Fibroblast of lung (primary cell): ENCODE measurements at regions not wholly inside any gene's neighbourhood (a gene's known extent, or its start where the extent isn't known, plus 50 kb on each side); places are given as distances from the start of the nearest gene placed in this dataset.

Experiments used
- EZH2 ChIP-seq: IDR thresholded peaks from 2 replicates; pipeline ENCODE4 v1.5.1; 2012; ENCODE audit warnings: low read length, control low read depth, mild to moderate bottlenecking; ENCODE audit errors: missing control alignments
- TF ChIP-seq, protein P1 (sequence below), 2 donors: IDR thresholded peaks in 1 of 2; conservative IDR thresholded peaks in 1 of 2; 1 replicate in 1 of 2; 2 replicates in 1 of 2; pipeline ENCODE4 v1.5.1; 2011 to 2012; ENCODE audit warnings: low read length in 2 of 2, control low read depth in 1 of 2, inconsistent platforms in 1 of 2, low read depth in 1 of 2, mild to moderate bottlenecking in 1 of 2

- TF ChIP-seq, protein P1, sequence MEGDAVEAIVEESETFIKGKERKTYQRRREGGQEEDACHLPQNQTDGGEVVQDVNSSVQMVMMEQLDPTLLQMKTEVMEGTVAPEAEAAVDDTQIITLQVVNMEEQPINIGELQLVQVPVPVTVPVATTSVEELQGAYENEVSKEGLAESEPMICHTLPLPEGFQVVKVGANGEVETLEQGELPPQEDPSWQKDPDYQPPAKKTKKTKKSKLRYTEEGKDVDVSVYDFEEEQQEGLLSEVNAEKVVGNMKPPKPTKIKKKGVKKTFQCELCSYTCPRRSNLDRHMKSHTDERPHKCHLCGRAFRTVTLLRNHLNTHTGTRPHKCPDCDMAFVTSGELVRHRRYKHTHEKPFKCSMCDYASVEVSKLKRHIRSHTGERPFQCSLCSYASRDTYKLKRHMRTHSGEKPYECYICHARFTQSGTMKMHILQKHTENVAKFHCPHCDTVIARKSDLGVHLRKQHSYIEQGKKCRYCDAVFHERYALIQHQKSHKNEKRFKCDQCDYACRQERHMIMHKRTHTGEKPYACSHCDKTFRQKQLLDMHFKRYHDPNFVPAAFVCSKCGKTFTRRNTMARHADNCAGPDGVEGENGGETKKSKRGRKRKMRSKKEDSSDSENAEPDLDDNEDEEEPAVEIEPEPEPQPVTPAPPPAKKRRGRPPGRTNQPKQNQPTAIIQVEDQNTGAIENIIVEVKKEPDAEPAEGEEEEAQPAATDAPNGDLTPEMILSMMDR (conservative IDR thresholded peaks at IDR 0.05 in 1 of 2, IDR thresholded peaks at IDR 0.05 in 1 of 2; ENCODE audit: low read depth in 1 of 2, low read length in 2 of 2), result no peak
- TF ChIP-seq EZH2, result no peak
Measured at GRCh38 chr5:74167930-74168315, 472.6 kb downstream of the ENC1 start.
